ENCODE measurements at regions not wholly inside any gene's neighbourhood (a gene's known extent, or its start where the extent isn't known, plus 50 kb on each side); places are given as distances from the start of the nearest gene placed in this dataset.

GRCh38 chr1:68831281-68831680 is 334.4 kb upstream of the DEPDC1 start:
- no peak overlapping the region for H3K27ac ChIP-seq (ENCODE audit: low read depth in 2 of 2, low read length in 1 of 2)
- H2AFZ ChIP-seq (ENCODE audit: low read depth), result no peak overlapping the region
- no peaks in the 10 kb centered on the region for H3K9me2 ChIP-seq
- no peaks in the 10 kb centered on the region for H3K9me3 ChIP-seq
- CTCF ChIA-PET, result no interaction called here
- no peak for TF ChIP-seq USF1 (IDR thresholded peaks at IDR 0.05; ENCODE audit: borderline replicate concordance, low read depth)
- no peak for TF ChIP-seq ZBTB33 (IDR thresholded peaks at IDR 0.05; ENCODE audit: borderline replicate concordance, low read depth)
- no peak for TF ChIP-seq IRF3 (IDR thresholded peaks at IDR 0.05; ENCODE audit: low read depth, low read length)
- no peak for TF ChIP-seq EZH2phosphoT487 (IDR thresholded peaks at IDR 0.05; ENCODE audit: borderline replicate concordance, low read depth)
- no peak for TF ChIP-seq YY1 (IDR thresholded peaks at IDR 0.05; ENCODE audit: low read depth)
- DNase-seq, result no peak
- POLR2A ChIA-PET, result no interaction called here
- no peaks in the 10 kb centered on the region for H3K27me3 ChIP-seq (ENCODE audit: insufficient read depth)
- no peaks in the 10 kb centered on the region for H3F3A ChIP-seq (replicated peaks; ENCODE audit: insufficient read depth)
- H3K79me2 ChIP-seq (ENCODE audit: insufficient read depth), result no peaks in the 10 kb centered on the region
- H3K36me3 ChIP-seq (replicated peaks in 1 of 2; ENCODE audit: control insufficient read depth in 1 of 2, insufficient read depth in 2 of 2, low read length in 1 of 2), result no peaks in the 10 kb centered on the region
- no peaks in the 10 kb centered on the region for H3K4me1 ChIP-seq (ENCODE audit: control insufficient read depth in 1 of 2, insufficient read depth in 2 of 2, low read depth in 1 of 2, low read length in 1 of 2)
- no peak overlapping the region for H3K4me3 ChIP-seq (ENCODE audit: low read depth in 2 of 2, low read length in 1 of 2)
- H4K20me1 ChIP-seq (ENCODE audit: insufficient read depth), result no peaks in the 10 kb centered on the region
- WGBS (ENCODE audit: low lambda C conversion rate), result 2% methylated on average over 1 of the region's 1 CpG
- no peak overlapping the region for H3K9ac ChIP-seq
- no peak overlapping the region for H3K4me2 ChIP-seq

- Histone ChIP-seq H3F3A (replicated peaks; ENCODE audit: insufficient read depth) (no peaks in the 10 kb centered on the region), H3K4me3 (ENCODE audit: low read depth in 2 of 2, low read length in 1 of 2) (no peak overlapping the region), H3K36me3 (replicated peaks in 1 of 2; ENCODE audit: control insufficient read depth in 1 of 2, insufficient read depth in 2 of 2, low read length in 1 of 2) (no peaks in the 10 kb centered on the region), H3K27me3 (ENCODE audit: insufficient read depth) (no peaks in the 10 kb centered on the region), H3K4me1 (ENCODE audit: control insufficient read depth in 1 of 2, insufficient read depth in 2 of 2, low read depth in 1 of 2, low read length in 1 of 2) (no peaks in the 10 kb centered on the region; a peak in 1 of 4 replicates), H4K20me1 (ENCODE audit: insufficient read depth) (no peaks in the 10 kb centered on the region), H3K27ac (ENCODE audit: low read depth in 2 of 2, low read length in 1 of 2) (no peak overlapping the region), H3K9me3 (no peaks in the 10 kb centered on the region), H3K4me2 (no peak overlapping the region), H3K79me2 (ENCODE audit: insufficient read depth) (no peaks in the 10 kb centered on the region), H2AFZ (ENCODE audit: low read depth) (no peak overlapping the region), H3K9ac (no peak overlapping the region), H3K9me2 (no peaks in the 10 kb centered on the region)
- 43% methylated on average over 3 of the region's 3 CpGs for WGBS (ENCODE audit: low lambda C conversion rate)
- ChIA-PET CTCF (no interaction called here), POLR2A (no interaction called here)
- no peak for DNase-seq
- TF ChIP-seq FOSL2 (IDR thresholded peaks at IDR 0.05; ENCODE audit: borderline replicate concordance, low read depth) (no peak), PBX3 (IDR thresholded peaks at IDR 0.05) (no peak), USF1 (IDR thresholded peaks at IDR 0.05; ENCODE audit: borderline replicate concordance, low read depth) (no peak), EP300 (IDR thresholded peaks at IDR 0.05; ENCODE audit: borderline replicate concordance in 1 of 2, low read depth in 1 of 2, low read length in 1 of 2) (no peak), SIN3A (IDR thresholded peaks at IDR 0.05; ENCODE audit: borderline replicate concordance, low read depth, low read length) (no peak), REST (IDR thresholded peaks at IDR 0.05; ENCODE audit: low read depth, low read length) (no peak), YY1 (IDR thresholded peaks at IDR 0.05; ENCODE audit: low read depth) (no peak), TEAD4 (IDR thresholded peaks at IDR 0.05; ENCODE audit: borderline replicate concordance, insufficient read depth) (no peak), IRF3 (IDR thresholded peaks at IDR 0.05; ENCODE audit: low read depth, low read length) (no peak), USF2 (IDR thresholded peaks at IDR 0.05; ENCODE audit: borderline replicate concordance, low read depth, low read length) (no peak), EZH2phosphoT487 (IDR thresholded peaks at IDR 0.05; ENCODE audit: borderline replicate concordance, low read depth) (no peak), GATA2 (CRISPR knock-in tag; IDR thresholded peaks at IDR 0.05) (no peak)
Observed at GRCh38 chr1:68848017-68848416, 351.1 kb upstream of the DEPDC1 start.

Measured in SK-N-SH (cell line).